ENCODE measurements at regions not wholly inside any gene's neighbourhood (a gene's known extent, or its start where the extent isn't known, plus 50 kb on each side); places are given as distances from the start of the nearest gene placed in this dataset.
A peak's percentile ranks its signal among the peaks of the same experiment; 100 is the strongest.

- TF ChIP-seq CTCF (conservative IDR thresholded peaks at IDR 0.05; ENCODE audit: low read depth, low read length) (peak; percentile 86), EZH2 (IDR thresholded peaks at IDR 0.05; ENCODE audit: low read length, unreplicated experiment) (no peak), EZH2phosphoT487 (IDR thresholded peaks at IDR 0.05; ENCODE audit: borderline replicate concordance, low read length) (no peak)
These were observed 314.8 kb downstream of the MBD2 start for GRCh38 chr18:53909668-53910067.

Measured in PC-3 (cell line).